ENCODE measurements at regions not wholly inside any gene's neighbourhood (a gene's known extent, or its start where the extent isn't known, plus 50 kb on each side); places are given as distances from the start of the nearest gene placed in this dataset.

GRCh38 chr1:213602796-213603486 is 384.8 kb upstream of the PROX1 start:
- no peaks in the 10 kb centered on the region for H3K9me3 ChIP-seq (replicated peaks; ENCODE audit: low read length)
- H3K4me1 ChIP-seq (ENCODE audit: control insufficient read depth, insufficient read depth, low read length): no peaks in the 10 kb centered on the region
- no peaks in the 10 kb centered on the region for H3K36me3 ChIP-seq (ENCODE audit: insufficient read depth, low read length)
- no peaks in the 10 kb centered on the region for H3K27me3 ChIP-seq (ENCODE audit: control insufficient read depth, insufficient read depth, low read length)
- no peak overlapping the region for H3K4me3 ChIP-seq (ENCODE audit: low read length)
- H3K4me2 ChIP-seq (ENCODE audit: low read length): no peak overlapping the region
- no peak overlapping the region for H3K9ac ChIP-seq (ENCODE audit: low read depth, low read length)

DNA sequence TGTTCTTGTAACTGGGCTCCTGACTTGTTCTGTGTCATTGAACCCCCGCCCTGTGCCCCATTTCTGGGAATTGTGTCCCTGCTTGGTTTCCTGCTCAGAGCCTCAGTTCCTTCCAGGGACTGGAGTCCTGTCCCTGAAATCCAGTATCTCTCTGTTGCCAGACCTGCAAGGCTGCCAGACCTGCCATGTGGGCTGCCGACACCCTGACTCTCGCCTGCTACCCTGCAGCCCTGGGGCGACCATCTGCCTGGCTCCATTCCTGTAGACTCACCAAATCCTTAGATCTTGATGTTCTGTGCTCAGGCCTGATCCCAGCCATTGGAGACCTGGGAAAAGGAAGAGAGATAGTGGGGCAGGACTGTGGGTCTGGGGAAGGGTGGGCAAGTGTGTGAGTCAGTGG is 383.3 kb upstream of the PROX1 start:
- H3K36me3 ChIP-seq (ENCODE audit: insufficient read depth, low read length): no peaks in the 10 kb centered on the region
- no peak overlapping the region for H3K4me2 ChIP-seq (ENCODE audit: low read length)
- H3K9me3 ChIP-seq (replicated peaks; ENCODE audit: low read length): no peaks in the 10 kb centered on the region
- H3K4me3 ChIP-seq (ENCODE audit: low read length): no peak overlapping the region
- H3K9ac ChIP-seq (ENCODE audit: low read depth, low read length): no peak overlapping the region
- no peaks in the 10 kb centered on the region for H3K27me3 ChIP-seq (ENCODE audit: control insufficient read depth, insufficient read depth, low read length)
- H3K4me1 ChIP-seq (ENCODE audit: control insufficient read depth, insufficient read depth, low read length): no peaks in the 10 kb centered on the region

DNA sequence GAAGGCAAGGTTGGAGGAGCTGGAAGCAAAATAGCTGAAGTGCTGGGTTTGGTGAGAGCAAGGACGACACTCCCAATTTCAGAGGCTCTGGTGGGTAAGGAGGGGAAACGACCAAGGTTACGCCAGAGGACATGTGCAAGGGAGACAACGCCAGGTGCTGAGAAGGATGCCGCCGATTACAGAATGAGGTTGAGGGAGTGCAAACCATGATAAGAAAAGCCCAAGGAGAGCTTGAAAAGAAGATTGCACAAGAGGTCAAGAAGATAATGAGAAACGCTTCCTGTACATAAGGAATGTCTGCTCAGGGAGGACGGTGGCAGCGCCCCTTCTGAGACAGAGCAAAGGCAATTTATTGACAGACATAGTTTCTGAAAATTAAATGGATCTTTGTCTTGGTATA is 382.0 kb upstream of the PROX1 start:
- H3K9me3 ChIP-seq (replicated peaks; ENCODE audit: low read length): no peaks in the 10 kb centered on the region
- H3K36me3 ChIP-seq (ENCODE audit: insufficient read depth, low read length): no peaks in the 10 kb centered on the region
- H3K9ac ChIP-seq (ENCODE audit: low read depth, low read length): no peak overlapping the region
- H3K4me3 ChIP-seq (ENCODE audit: low read length): no peak overlapping the region
- H3K27me3 ChIP-seq (ENCODE audit: control insufficient read depth, insufficient read depth, low read length): no peaks in the 10 kb centered on the region
- H3K4me2 ChIP-seq (ENCODE audit: low read length): no peak overlapping the region
- H3K4me1 ChIP-seq (ENCODE audit: control insufficient read depth, insufficient read depth, low read length): no peaks in the 10 kb centered on the region

DNA sequence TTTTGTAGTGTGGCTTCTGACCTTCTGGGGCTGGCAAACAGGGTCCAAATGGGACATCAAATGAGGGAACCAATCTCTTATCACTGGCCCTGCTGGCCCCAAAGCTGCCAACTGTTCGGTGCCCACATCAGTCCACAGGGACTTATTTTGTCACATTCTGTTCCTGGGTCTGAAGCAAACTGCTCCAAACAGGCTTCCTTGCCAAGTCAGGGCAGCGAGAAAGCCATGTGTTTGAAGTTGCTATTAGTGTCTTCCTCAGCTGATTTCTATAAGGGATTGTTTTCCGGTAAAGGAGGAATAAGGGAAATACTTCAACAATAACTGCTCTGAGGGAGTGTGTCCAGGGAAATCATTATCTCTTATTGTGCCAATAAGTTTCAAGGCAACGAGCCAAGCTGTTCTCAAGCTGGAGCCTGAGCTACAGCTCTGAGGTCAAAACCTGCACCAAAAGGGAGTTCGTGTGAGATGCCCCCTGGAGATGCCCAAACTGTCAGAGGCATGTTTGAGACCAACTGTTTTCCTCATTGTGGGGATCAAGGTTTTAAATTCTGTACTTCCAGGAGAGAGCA is 381.4 kb upstream of the PROX1 start:
- Histone ChIP-seq H3K9ac (ENCODE audit: low read depth, low read length) (no peak overlapping the region), H3K4me2 (ENCODE audit: low read length) (no peak overlapping the region), H3K4me3 (ENCODE audit: low read length) (no peak overlapping the region), H3K36me3 (ENCODE audit: insufficient read depth, low read length) (no peaks in the 10 kb centered on the region), H3K4me1 (ENCODE audit: control insufficient read depth, insufficient read depth, low read length) (no peaks in the 10 kb centered on the region), H3K9me3 (replicated peaks; ENCODE audit: low read length) (no peaks in the 10 kb centered on the region), H3K27me3 (ENCODE audit: control insufficient read depth, insufficient read depth, low read length) (no peaks in the 10 kb centered on the region)

- H3K27me3 ChIP-seq (ENCODE audit: control insufficient read depth, insufficient read depth, low read length): no peaks in the 10 kb centered on the region
- H3K4me3 ChIP-seq (ENCODE audit: low read length): no peak overlapping the region
- no peak overlapping the region for H3K9ac ChIP-seq (ENCODE audit: low read depth, low read length)
- H3K9me3 ChIP-seq (replicated peaks; ENCODE audit: low read length): no peaks in the 10 kb centered on the region
- H3K36me3 ChIP-seq (ENCODE audit: insufficient read depth, low read length): no peaks in the 10 kb centered on the region
- H3K4me2 ChIP-seq (ENCODE audit: low read length): no peak overlapping the region
- H3K4me1 ChIP-seq (ENCODE audit: control insufficient read depth, insufficient read depth, low read length): no peaks in the 10 kb centered on the region
Measured at GRCh38 chr1:213613549-213613948, 374.2 kb upstream of the PROX1 start.

GRCh38 chr1:213615226-213615916 is 372.4 kb upstream of the PROX1 start:
- Histone ChIP-seq H3K9me3 (replicated peaks; ENCODE audit: low read length) (no peaks in the 10 kb centered on the region), H3K4me3 (ENCODE audit: low read length) (no peak overlapping the region), H3K27me3 (ENCODE audit: control insufficient read depth, insufficient read depth, low read length) (no peaks in the 10 kb centered on the region), H3K4me1 (ENCODE audit: control insufficient read depth, insufficient read depth, low read length) (no peaks in the 10 kb centered on the region), H3K9ac (ENCODE audit: low read depth, low read length) (no peak overlapping the region), H3K4me2 (ENCODE audit: low read length) (no peak overlapping the region), H3K36me3 (ENCODE audit: insufficient read depth, low read length) (no peaks in the 10 kb centered on the region)

- Histone ChIP-seq H3K9ac (ENCODE audit: low read depth, low read length) (no peak overlapping the region), H3K4me2 (ENCODE audit: low read length) (no peak overlapping the region), H3K9me3 (replicated peaks; ENCODE audit: low read length) (no peaks in the 10 kb centered on the region), H3K4me3 (ENCODE audit: low read length) (no peak overlapping the region), H3K36me3 (ENCODE audit: insufficient read depth, low read length) (no peaks in the 10 kb centered on the region), H3K27me3 (ENCODE audit: control insufficient read depth, insufficient read depth, low read length) (no peaks in the 10 kb centered on the region), H3K4me1 (ENCODE audit: control insufficient read depth, insufficient read depth, low read length) (no peaks in the 10 kb centered on the region)
Measured at GRCh38 chr1:213617133-213617532, 370.6 kb upstream of the PROX1 start.

DNA sequence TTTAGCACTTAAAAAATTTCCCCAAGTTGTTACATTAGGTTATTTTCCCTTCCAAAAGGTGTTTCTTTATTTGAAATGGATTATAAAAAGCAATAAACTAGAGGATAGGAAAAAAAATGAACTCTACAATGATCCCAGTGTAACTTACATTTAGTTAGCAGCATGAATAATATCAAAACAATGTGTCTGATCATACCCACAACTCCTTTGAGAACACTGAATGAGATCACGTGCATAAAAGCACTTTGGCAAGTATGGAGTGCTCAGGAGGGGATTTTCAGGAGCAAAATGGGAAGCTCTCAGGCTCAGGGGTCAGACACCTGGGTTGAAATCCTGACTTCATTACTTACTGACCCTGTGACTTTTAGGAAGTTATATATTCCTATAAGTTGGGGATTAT is 369.7 kb upstream of the PROX1 start:
- Histone ChIP-seq H3K9me3 (replicated peaks; ENCODE audit: low read length) (no peaks in the 10 kb centered on the region), H3K27me3 (ENCODE audit: control insufficient read depth, insufficient read depth, low read length) (no peaks in the 10 kb centered on the region), H3K4me2 (ENCODE audit: low read length) (no peak overlapping the region), H3K9ac (ENCODE audit: low read depth, low read length) (no peak overlapping the region), H3K4me3 (ENCODE audit: low read length) (no peak overlapping the region), H3K36me3 (ENCODE audit: insufficient read depth, low read length) (no peaks in the 10 kb centered on the region), H3K4me1 (ENCODE audit: control insufficient read depth, insufficient read depth, low read length) (no peaks in the 10 kb centered on the region)

DNA sequence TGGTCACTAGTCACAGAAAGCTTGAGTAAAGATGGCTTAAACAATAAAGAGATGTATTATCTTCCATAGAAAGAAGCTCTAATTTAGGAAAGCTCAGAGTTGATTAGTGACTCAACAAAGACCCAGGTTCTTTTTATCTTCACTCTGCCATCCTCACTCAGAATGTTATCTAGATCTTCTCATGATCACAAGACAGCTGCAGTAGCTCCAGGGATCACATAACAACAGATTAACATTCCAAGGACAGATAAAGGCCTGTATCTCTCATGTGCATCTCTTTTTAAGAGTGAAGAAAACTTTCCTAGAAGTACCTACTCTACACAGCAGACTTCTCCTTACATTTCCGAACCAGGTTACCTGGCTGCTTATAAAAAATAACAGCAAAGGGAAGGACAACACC is 368.7 kb upstream of the PROX1 start:
- Histone ChIP-seq H3K9ac (ENCODE audit: low read depth, low read length) (no peak overlapping the region), H3K4me2 (ENCODE audit: low read length) (no peak overlapping the region), H3K36me3 (ENCODE audit: insufficient read depth, low read length) (no peaks in the 10 kb centered on the region), H3K4me3 (ENCODE audit: low read length) (no peak overlapping the region), H3K9me3 (replicated peaks; ENCODE audit: low read length) (no peaks in the 10 kb centered on the region), H3K4me1 (ENCODE audit: control insufficient read depth, insufficient read depth, low read length) (no peaks in the 10 kb centered on the region), H3K27me3 (ENCODE audit: control insufficient read depth, insufficient read depth, low read length) (no peaks in the 10 kb centered on the region)

- Histone ChIP-seq H3K4me2 (ENCODE audit: low read length) (no peak overlapping the region), H3K9me3 (replicated peaks; ENCODE audit: low read length) (no peaks in the 10 kb centered on the region), H3K36me3 (ENCODE audit: insufficient read depth, low read length) (no peaks in the 10 kb centered on the region), H3K4me1 (ENCODE audit: control insufficient read depth, insufficient read depth, low read length) (no peaks in the 10 kb centered on the region), H3K27me3 (ENCODE audit: control insufficient read depth, insufficient read depth, low read length) (no peaks in the 10 kb centered on the region), H3K4me3 (ENCODE audit: low read length) (no peak overlapping the region), H3K9ac (ENCODE audit: low read depth, low read length) (no peak overlapping the region)
Measured at GRCh38 chr1:213621077-213621476, 366.7 kb upstream of the PROX1 start.

DNA sequence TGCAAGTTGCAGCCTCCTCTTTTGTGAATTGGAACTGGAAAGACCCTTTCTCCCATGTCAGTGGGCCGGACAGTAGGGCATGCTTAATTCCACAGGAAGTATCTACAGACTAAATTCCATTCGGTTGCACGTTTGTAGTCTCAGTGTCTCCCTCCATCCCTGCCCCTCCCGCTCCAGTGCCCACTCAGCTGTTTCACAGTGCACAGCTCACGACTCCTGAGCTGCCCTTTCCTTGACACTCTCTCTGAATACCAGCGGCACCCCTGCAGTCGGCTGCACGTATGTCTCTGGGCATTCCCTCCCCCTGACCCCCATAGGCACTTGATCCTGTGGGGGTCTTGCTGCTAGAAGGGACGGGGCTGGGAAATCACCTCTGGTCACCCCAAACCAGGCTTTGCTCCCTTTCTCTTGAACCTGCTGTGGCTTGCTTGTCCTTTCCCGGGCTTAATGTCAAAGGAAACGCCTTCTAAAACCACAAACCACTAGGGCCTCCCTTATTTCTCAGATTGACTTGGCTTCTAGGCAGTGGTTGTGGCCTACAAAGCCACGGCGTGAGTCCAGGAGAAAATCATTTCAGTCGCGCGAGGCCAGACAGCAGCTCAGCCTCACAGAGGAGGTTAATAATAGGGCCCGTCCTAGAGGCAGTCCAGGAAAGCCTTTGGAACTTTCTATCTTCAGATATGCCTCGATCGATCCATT is 365.3 kb upstream of the PROX1 start:
- Histone ChIP-seq H3K4me2 (ENCODE audit: low read length) (no peak overlapping the region), H3K9ac (ENCODE audit: low read depth, low read length) (no peak overlapping the region), H3K9me3 (replicated peaks; ENCODE audit: low read length) (no peaks in the 10 kb centered on the region), H3K36me3 (ENCODE audit: insufficient read depth, low read length) (no peaks in the 10 kb centered on the region), H3K27me3 (ENCODE audit: control insufficient read depth, insufficient read depth, low read length) (no peaks in the 10 kb centered on the region), H3K4me3 (ENCODE audit: low read length) (no peak overlapping the region), H3K4me1 (ENCODE audit: control insufficient read depth, insufficient read depth, low read length) (no peaks in the 10 kb centered on the region)
